HEK293T (cell line): ENCODE measurements at regions not wholly inside any gene's neighbourhood (a gene's known extent, or its start where the extent isn't known, plus 50 kb on each side); places are given as distances from the start of the nearest gene placed in this dataset.
A peak's percentile ranks its signal among the peaks of the same experiment; 100 is the strongest.

Experiments used
- CTCF ChIA-PET: fragments of 350-600 bp; formaldehyde crosslinking; extraction: SDS; loops from one replicate; lab custom pipeline; 2021; ENCODE audit warnings: antibody characterized with exemption, inconsistent platforms; lab: Yijun Ruan, JAX
- POLR2A ChIA-PET: fragments of 350-600 bp; formaldehyde crosslinking; extraction: SDS; loops from one replicate; lab custom pipeline; 2020; ENCODE audit warnings: antibody characterized with exemption, inconsistent platforms; lab: Yijun Ruan, JAX
- DNase-seq: peaks from one replicate; pipeline ENCODE4 v3.0.0; 2012; ENCODE audit warnings: mixed read lengths; ENCODE audit errors: extremely low spot score
- ARNT ChIP-seq: fragments of 450-650 bp; IDR thresholded peaks from 2 replicates; pipeline ENCODE4 v1.6.1; 2017; ENCODE audit warnings: mild to moderate bottlenecking
- BHLHE40 ChIP-seq: fragments of 450-650 bp; IDR thresholded peaks from 2 replicates; pipeline ENCODE4 v1.6.1; 2016; ENCODE audit warnings: mild to moderate bottlenecking, moderate library complexity, borderline replicate concordance
- CTBP1 ChIP-seq: fragments of 450-650 bp; IDR thresholded peaks from 2 replicates; pipeline ENCODE4 v1.6.1; 2016; ENCODE audit warnings: borderline replicate concordance
- ELF4 ChIP-seq: fragments of 450-650 bp; IDR thresholded peaks from 2 replicates; pipeline ENCODE4 v1.6.1; 2017; ENCODE audit warnings: antibody characterized with exemption
- FOXA1 ChIP-seq: fragments of 450-650 bp; IDR thresholded peaks from 2 replicates; pipeline ENCODE4 v1.6.1; 2016; ENCODE audit warnings: mild to moderate bottlenecking
- FOXK2 ChIP-seq: fragments of 450-650 bp; IDR thresholded peaks from 2 replicates; pipeline ENCODE4 v1.6.1; 2016; ENCODE audit warnings: mild to moderate bottlenecking
- FOXM1 ChIP-seq: fragments of 450-650 bp; IDR thresholded peaks from 2 replicates; pipeline ENCODE4 v1.6.1; 2017; ENCODE audit warnings: mild to moderate bottlenecking, borderline replicate concordance
- HDGF ChIP-seq: fragments of 450-650 bp; IDR thresholded peaks from 2 replicates; pipeline ENCODE4 v1.6.1; 2017; ENCODE audit warnings: antibody characterized with exemption, borderline replicate concordance
- L3MBTL2 ChIP-seq: fragments of 450-650 bp; conservative IDR thresholded peaks from 2 replicates; pipeline ENCODE4 v1.6.1; 2016; ENCODE audit warnings: mild to moderate bottlenecking
- LEF1 ChIP-seq: fragments of 450-650 bp; IDR thresholded peaks from 2 replicates; pipeline ENCODE4 v1.6.1; 2017; ENCODE audit warnings: mild to moderate bottlenecking, borderline replicate concordance
- NFRKB ChIP-seq: fragments of 450-650 bp; IDR thresholded peaks from 2 replicates; pipeline ENCODE4 v1.6.1; 2016; ENCODE audit warnings: mild to moderate bottlenecking, moderate library complexity
- PKNOX1 ChIP-seq: fragments of 450-650 bp; IDR thresholded peaks from 2 replicates; pipeline ENCODE4 v1.6.1; 2016
- SP1 ChIP-seq: fragments of 450-650 bp; IDR thresholded peaks from 2 replicates; pipeline ENCODE4 v1.6.1; 2017
- SUZ12 ChIP-seq: fragments of 450-650 bp; IDR thresholded peaks from 2 replicates; pipeline ENCODE4 v1.6.1; 2016; ENCODE audit warnings: mild to moderate bottlenecking
- TARDBP ChIP-seq: fragments of 450-650 bp; IDR thresholded peaks from 2 replicates; pipeline ENCODE4 v1.6.1; 2016
- ZNF384 ChIP-seq: fragments of 450-650 bp; IDR thresholded peaks from 2 replicates; pipeline ENCODE4 v1.6.1; 2016

- DNase-seq: peak; percentile 57
- TF ChIP-seq FOXK2 (no peak), NFRKB (no peak), BHLHE40 (no peak), ARNT (no peak), TARDBP (no peak), PKNOX1 (no peak), L3MBTL2 (no peak), SUZ12 (no peak), CTBP1 (no peak)
- ChIA-PET CTCF (interaction anchor here (0.6 to 2.0 kb wide), 7 partner anchors 10 to 323 kb away, joined by 3 to 7 read pairs (median 4); partner anchors contain the start of gene APOOL), POLR2A (no interaction called here)
These were observed 227.6 kb upstream of the HDX start for GRCh38 chrX:84729809-84730208.

GRCh38 chrX:84735025-84735424, 232.8 kb upstream of the HDX start:
- ChIA-PET CTCF (interaction anchor here (1.4 kb wide), 1 partner anchor 172 kb away, joined by 4 read pairs; no protein-coding TSS in a partner anchor), POLR2A (no interaction called here)
- TF ChIP-seq SP1 (no peak), TARDBP (no peak), FOXK2 (no peak), SUZ12 (no peak), LEF1 (no peak), ELF4 (no peak), ARNT (no peak), PKNOX1 (no peak), NFRKB (no peak), CTBP1 (no peak), HDGF (no peak), L3MBTL2 (no peak), BHLHE40 (no peak), FOXA1 (no peak), ZNF384 (no peak)
- no peak for DNase-seq

- TF ChIP-seq FOXK2 (no peak), PKNOX1 (no peak), LEF1 (no peak), NFRKB (no peak), ARNT (no peak), ELF4 (no peak)
- ChIA-PET POLR2A (no interaction called here), CTCF (no interaction called here)
- no peak for DNase-seq
These were observed 235.2 kb upstream of the HDX start for GRCh38 chrX:84737471-84737871.

- TF ChIP-seq LEF1: no peak
- TF ChIP-seq FOXA1: no peak
- TF ChIP-seq FOXM1: no peak
- TF ChIP-seq ZNF384: no peak
- TF ChIP-seq SP1: no peak
- no peak for TF ChIP-seq TARDBP
- TF ChIP-seq PKNOX1: no peak
- no peak for TF ChIP-seq HDGF
- no peak for TF ChIP-seq ELF4
- TF ChIP-seq CTBP1: no peak
- no peak for TF ChIP-seq NFRKB
- ChIA-PET POLR2A (no interaction called here), CTCF (no interaction called here)
- no peak for DNase-seq
These were observed 245.3 kb upstream of the HDX start for GRCh38 chrX:84747516-84747915.

GRCh38 chrX:84748965-84749656, 246.9 kb upstream of the HDX start:
- ChIA-PET POLR2A (no interaction called here), CTCF (no interaction called here)
- DNase-seq: no peak
- TF ChIP-seq LEF1 (no peak), ELF4 (no peak), FOXK2 (no peak), CTBP1 (no peak), SP1 (no peak), BHLHE40 (no peak), L3MBTL2 (no peak), HDGF (no peak), FOXM1 (no peak), ZNF384 (no peak), ARNT (no peak), FOXA1 (no peak), NFRKB (no peak), PKNOX1 (no peak)
